GM23338 (cell line): ENCODE measurements at regions not wholly inside any gene's neighbourhood (a gene's known extent, or its start where the extent isn't known, plus 50 kb on each side); places are given as distances from the start of the nearest gene placed in this dataset.

Experiments
- ATAC-seq: fragments of 200-7000 bp; cut with Tn5 transposase; 3 replicates; pipeline ENCODE4 v1.9.1; 2020
- DNase-seq: peaks from one replicate; pipeline ENCODE4 v3.0.0-alpha.2; 2015; ENCODE audit warnings: low spot score
- H2AFZ ChIP-seq: fragments of 200-600 bp; sonication (generic); 2 replicates; pipeline ENCODE4 v1.8.0; 2016; ENCODE audit warnings: antibody characterized with exemption, mild to moderate bottlenecking, moderate library complexity
- H3F3A ChIP-seq: fragments of 200-600 bp; sonication (generic); replicated peaks from 2 replicates; pipeline ENCODE4 v1.8.0; 2017; ENCODE audit warnings: antibody characterized with exemption, mixed run types, low read depth
- H3K27ac ChIP-seq: fragments of 200-600 bp; sonication (generic); 2 replicates; pipeline ENCODE4 v1.6.1; 2016; ENCODE audit warnings: low read depth
- H3K27me3 ChIP-seq: fragments of 200-600 bp; sonication (generic); 2 replicates; pipeline ENCODE4 v1.8.0; 2016; ENCODE audit warnings: mild to moderate bottlenecking, mixed run types, moderate library complexity; ENCODE audit not compliant: insufficient read depth
- H3K36me3 ChIP-seq: fragments of 200-600 bp; sonication (generic); 2 replicates; pipeline ENCODE4 v1.8.0; 2016; ENCODE audit warnings: mild to moderate bottlenecking; ENCODE audit not compliant: insufficient read depth
- H3K4me1 ChIP-seq: fragments of 200-600 bp; sonication (generic); 2 replicates; pipeline ENCODE4 v1.8.0; 2016; ENCODE audit warnings: mild to moderate bottlenecking, moderate library complexity; ENCODE audit not compliant: insufficient read depth
- H3K4me2 ChIP-seq: fragments of 200-600 bp; sonication (generic); 2 replicates; pipeline ENCODE4 v1.7.1; 2017; ENCODE audit warnings: mixed run types
- H3K4me3 ChIP-seq: fragments of 200-600 bp; sonication (generic); 2 replicates; pipeline ENCODE4 v1.6.1; 2016; ENCODE audit warnings: mixed run types
- H3K79me2 ChIP-seq: fragments of 200-600 bp; sonication (generic); replicated peaks from 2 replicates; pipeline ENCODE4 v1.8.0; 2017; ENCODE audit warnings: mild to moderate bottlenecking; ENCODE audit not compliant: insufficient read depth
- H3K9me2 ChIP-seq: fragments of 200-600 bp; sonication (generic); 2 replicates; pipeline ENCODE4 v1.8.0; 2017; ENCODE audit not compliant: insufficient read depth
- H4K20me1 ChIP-seq: fragments of 200-600 bp; sonication (generic); replicated peaks from 2 replicates; pipeline ENCODE4 v1.8.0; 2017; ENCODE audit warnings: mild to moderate bottlenecking; ENCODE audit not compliant: insufficient read depth
- H3K27ac Mint-ChIP-seq: 2 replicates; pipeline ENCODE4 v1.8.0; 2020; ENCODE audit warnings: inconsistent platforms, mild to moderate bottlenecking, moderate library complexity, mixed read lengths
- H3K27me3 Mint-ChIP-seq: 3 replicates; pipeline ENCODE4 v1.8.0; 2022; ENCODE audit warnings: low read depth, mild to moderate bottlenecking, moderate library complexity, mixed read lengths, inconsistent platforms; ENCODE audit not compliant: insufficient read depth, poor library complexity
- H3K36me3 Mint-ChIP-seq: 3 replicates; pipeline ENCODE4 v1.8.0; 2021; ENCODE audit warnings: low read depth, mild to moderate bottlenecking, inconsistent platforms, moderate library complexity, mixed read lengths
- H3K4me1 Mint-ChIP-seq: 3 replicates; pipeline ENCODE4 v1.8.0; 2020; ENCODE audit warnings: mild to moderate bottlenecking, inconsistent platforms, mixed read lengths
- H3K4me3 Mint-ChIP-seq: 3 replicates; pipeline ENCODE4 v1.8.0; 2021; ENCODE audit warnings: moderate library complexity, mild to moderate bottlenecking, inconsistent platforms, mixed read lengths
- H3K9me3 Mint-ChIP-seq: 3 replicates; pipeline ENCODE4 v1.8.0; 2020; ENCODE audit warnings: moderate library complexity, mild to moderate bottlenecking, inconsistent platforms, mixed read lengths
- EZH2phosphoT487 ChIP-seq: fragments of 200-600 bp; sonication (generic); IDR thresholded peaks from one replicate; pipeline ENCODE4 v1.8.1; 2018; ENCODE audit warnings: antibody characterized with exemption; ENCODE audit not compliant: unreplicated experiment
- JUNB ChIP-seq: IDR thresholded peaks from one replicate; pipeline ENCODE4 v1.6.1; 2016; ENCODE audit warnings: antibody characterized with exemption; ENCODE audit not compliant: unreplicated experiment
- POLR2AphosphoS5 ChIP-seq: IDR thresholded peaks from 2 replicates; pipeline ENCODE4 v1.6.1; 2016; ENCODE audit warnings: antibody characterized with exemption, low read depth
- STAT1 ChIP-seq: IDR thresholded peaks from one replicate; pipeline ENCODE4 v1.6.1; 2016; ENCODE audit warnings: antibody characterized with exemption; ENCODE audit not compliant: unreplicated experiment
- TF ChIP-seq, protein P1 (sequence below): fragments of 250-450 bp; sonication (Bioruptor Pico); IDR thresholded peaks from 2 replicates; pipeline ENCODE4 v1.5.0; 2020; ENCODE audit warnings: mild to moderate bottlenecking, moderate library complexity
- TF ChIP-seq, protein P2 (sequence below): IDR thresholded peaks from 2 replicates; pipeline ENCODE4 v1.6.1; 2016; ENCODE audit warnings: antibody characterized with exemption

DNA sequence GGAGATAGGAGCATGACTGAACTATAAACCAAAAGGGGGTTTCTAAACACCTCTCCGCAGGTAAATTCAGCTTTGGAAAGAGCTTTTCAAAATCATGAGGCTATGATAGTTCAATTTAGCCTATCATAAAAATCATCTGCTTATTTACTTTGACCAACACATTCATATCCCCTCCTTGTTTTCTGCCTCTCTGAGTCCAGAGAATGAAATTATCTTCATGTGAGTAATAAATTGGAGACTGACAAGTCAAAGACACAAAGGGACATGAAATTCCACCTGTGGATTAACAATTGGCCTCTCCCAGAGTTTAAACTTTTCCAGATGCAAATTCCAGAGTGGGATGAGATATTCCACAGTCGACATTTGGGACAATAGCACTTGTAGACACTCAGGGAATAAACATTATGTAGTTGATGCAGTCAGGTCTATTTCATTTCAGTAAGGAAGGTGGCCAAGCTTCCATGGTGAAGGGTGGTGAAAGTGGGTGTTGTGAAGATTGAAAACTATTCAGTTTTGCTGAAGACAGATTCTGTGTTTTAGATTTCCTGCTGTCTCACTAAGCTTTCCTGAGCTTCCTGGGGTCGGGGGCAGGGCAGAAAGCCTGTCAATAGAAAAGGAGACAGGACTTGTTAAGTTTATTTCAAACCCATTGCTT lies 84.7 kb downstream of the CDC42EP3 start:
- no peaks in the 10 kb centered on the region for H3F3A ChIP-seq
- H3K27ac ChIP-seq, result no peak overlapping the region
- H2AFZ ChIP-seq, result 0 out of 2 replicates have a peak overlapping the region, but pooled peaks have one; percentile 12
- H3K4me3 Mint-ChIP-seq, result no peak overlapping the region
- no peaks in the 10 kb centered on the region for H3K9me2 ChIP-seq
- no peaks in the 10 kb centered on the region for H3K36me3 ChIP-seq
- H3K36me3 Mint-ChIP-seq, result no peaks in the 10 kb centered on the region
- peaks cover 44% of the 10 kb centered on the region for H3K4me1 ChIP-seq
- no peaks in the 10 kb centered on the region for H3K27me3 ChIP-seq
- TF ChIP-seq, protein P1, sequence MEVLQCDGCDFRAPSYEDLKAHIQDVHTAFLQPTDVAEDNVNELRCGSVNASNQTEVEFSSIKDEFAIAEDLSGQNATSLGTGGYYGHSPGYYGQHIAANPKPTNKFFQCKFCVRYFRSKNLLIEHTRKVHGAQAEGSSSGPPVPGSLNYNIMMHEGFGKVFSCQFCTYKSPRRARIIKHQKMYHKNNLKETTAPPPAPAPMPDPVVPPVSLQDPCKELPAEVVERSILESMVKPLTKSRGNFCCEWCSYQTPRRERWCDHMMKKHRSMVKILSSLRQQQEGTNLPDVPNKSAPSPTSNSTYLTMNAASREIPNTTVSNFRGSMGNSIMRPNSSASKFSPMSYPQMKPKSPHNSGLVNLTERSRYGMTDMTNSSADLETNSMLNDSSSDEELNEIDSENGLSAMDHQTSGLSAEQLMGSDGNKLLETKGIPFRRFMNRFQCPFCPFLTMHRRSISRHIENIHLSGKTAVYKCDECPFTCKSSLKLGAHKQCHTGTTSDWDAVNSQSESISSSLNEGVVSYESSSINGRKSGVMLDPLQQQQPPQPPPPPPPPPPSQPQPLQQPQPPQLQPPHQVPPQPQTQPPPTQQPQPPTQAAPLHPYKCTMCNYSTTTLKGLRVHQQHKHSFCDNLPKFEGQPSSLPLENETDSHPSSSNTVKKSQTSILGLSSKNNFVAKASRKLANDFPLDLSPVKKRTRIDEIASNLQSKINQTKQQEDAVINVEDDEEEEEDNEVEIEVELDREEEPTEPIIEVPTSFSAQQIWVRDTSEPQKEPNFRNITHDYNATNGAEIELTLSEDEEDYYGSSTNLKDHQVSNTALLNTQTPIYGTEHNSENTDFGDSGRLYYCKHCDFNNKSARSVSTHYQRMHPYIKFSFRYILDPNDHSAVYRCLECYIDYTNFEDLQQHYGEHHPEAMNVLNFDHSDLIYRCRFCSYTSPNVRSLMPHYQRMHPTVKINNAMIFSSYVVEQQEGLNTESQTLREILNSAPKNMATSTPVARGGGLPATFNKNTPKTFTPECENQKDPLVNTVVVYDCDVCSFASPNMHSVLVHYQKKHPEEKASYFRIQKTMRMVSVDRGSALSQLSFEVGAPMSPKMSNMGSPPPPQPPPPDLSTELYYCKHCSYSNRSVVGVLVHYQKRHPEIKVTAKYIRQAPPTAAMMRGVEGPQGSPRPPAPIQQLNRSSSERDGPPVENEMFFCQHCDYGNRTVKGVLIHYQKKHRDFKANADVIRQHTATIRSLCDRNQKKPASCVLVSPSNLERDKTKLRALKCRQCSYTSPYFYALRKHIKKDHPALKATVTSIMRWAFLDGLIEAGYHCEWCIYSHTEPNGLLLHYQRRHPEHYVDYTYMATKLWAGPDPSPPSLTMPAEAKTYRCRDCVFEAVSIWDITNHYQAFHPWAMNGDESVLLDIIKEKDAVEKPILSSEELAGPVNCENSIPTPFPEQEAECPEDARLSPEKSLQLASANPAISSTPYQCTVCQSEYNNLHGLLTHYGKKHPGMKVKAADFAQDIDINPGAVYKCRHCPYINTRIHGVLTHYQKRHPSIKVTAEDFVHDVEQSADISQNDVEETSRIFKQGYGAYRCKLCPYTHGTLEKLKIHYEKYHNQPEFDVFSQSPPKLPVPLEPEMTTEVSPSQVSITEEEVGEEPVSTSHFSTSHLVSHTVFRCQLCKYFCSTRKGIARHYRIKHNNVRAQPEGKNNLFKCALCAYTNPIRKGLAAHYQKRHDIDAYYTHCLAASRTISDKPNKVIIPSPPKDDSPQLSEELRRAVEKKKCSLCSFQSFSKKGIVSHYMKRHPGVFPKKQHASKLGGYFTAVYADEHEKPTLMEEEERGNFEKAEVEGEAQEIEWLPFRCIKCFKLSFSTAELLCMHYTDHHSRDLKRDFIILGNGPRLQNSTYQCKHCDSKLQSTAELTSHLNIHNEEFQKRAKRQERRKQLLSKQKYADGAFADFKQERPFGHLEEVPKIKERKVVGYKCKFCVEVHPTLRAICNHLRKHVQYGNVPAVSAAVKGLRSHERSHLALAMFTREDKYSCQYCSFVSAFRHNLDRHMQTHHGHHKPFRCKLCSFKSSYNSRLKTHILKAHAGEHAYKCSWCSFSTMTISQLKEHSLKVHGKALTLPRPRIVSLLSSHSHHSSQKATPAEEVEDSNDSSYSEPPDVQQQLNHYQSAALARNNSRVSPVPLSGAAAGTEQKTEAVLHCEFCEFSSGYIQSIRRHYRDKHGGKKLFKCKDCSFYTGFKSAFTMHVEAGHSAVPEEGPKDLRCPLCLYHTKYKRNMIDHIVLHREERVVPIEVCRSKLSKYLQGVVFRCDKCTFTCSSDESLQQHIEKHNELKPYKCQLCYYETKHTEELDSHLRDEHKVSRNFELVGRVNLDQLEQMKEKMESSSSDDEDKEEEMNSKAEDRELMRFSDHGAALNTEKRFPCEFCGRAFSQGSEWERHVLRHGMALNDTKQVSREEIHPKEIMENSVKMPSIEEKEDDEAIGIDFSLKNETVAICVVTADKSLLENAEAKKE, result no peak
- TF ChIP-seq JUNB (no peak), STAT1 (no peak), EZH2phosphoT487 (no peak), POLR2AphosphoS5 (no peak)
- TF ChIP-seq, protein P2, sequence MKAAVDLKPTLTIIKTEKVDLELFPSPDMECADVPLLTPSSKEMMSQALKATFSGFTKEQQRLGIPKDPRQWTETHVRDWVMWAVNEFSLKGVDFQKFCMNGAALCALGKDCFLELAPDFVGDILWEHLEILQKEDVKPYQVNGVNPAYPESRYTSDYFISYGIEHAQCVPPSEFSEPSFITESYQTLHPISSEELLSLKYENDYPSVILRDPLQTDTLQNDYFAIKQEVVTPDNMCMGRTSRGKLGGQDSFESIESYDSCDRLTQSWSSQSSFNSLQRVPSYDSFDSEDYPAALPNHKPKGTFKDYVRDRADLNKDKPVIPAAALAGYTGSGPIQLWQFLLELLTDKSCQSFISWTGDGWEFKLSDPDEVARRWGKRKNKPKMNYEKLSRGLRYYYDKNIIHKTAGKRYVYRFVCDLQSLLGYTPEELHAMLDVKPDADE, result no peak
- no peaks in the 10 kb centered on the region for H4K20me1 ChIP-seq
- ATAC-seq, result no peak
- H3K79me2 ChIP-seq, result no peaks in the 10 kb centered on the region
- peak overlapping the region; percentile 72 for H3K27ac Mint-ChIP-seq
- H3K4me3 ChIP-seq, result no peak overlapping the region
- peaks cover 1% of the 10 kb centered on the region for H3K27me3 Mint-ChIP-seq
- no peaks in the 10 kb centered on the region for H3K9me3 Mint-ChIP-seq
- DNase-seq, result peak; percentile 23
- H3K4me1 Mint-ChIP-seq, result peaks cover 56% of the 10 kb centered on the region
- peak overlapping the region; percentile 4; the same call in 1 of the 2 replicates for H3K4me2 ChIP-seq
